ENCODE measurements at regions not wholly inside any gene's neighbourhood (a gene's known extent, or its start where the extent isn't known, plus 50 kb on each side); places are given as distances from the start of the nearest gene placed in this dataset.

- no peaks in the 10 kb centered on the region for H3K79me2 ChIP-seq (ENCODE audit: insufficient read depth, low read depth)
- no peak overlapping the region for H3K9ac ChIP-seq
- H3K4me3 ChIP-seq (IDR thresholded peaks at IDR 0.05; ENCODE audit: insufficient read depth, low read depth, low read length): no peak overlapping the region
- TF ChIP-seq, protein P1, sequence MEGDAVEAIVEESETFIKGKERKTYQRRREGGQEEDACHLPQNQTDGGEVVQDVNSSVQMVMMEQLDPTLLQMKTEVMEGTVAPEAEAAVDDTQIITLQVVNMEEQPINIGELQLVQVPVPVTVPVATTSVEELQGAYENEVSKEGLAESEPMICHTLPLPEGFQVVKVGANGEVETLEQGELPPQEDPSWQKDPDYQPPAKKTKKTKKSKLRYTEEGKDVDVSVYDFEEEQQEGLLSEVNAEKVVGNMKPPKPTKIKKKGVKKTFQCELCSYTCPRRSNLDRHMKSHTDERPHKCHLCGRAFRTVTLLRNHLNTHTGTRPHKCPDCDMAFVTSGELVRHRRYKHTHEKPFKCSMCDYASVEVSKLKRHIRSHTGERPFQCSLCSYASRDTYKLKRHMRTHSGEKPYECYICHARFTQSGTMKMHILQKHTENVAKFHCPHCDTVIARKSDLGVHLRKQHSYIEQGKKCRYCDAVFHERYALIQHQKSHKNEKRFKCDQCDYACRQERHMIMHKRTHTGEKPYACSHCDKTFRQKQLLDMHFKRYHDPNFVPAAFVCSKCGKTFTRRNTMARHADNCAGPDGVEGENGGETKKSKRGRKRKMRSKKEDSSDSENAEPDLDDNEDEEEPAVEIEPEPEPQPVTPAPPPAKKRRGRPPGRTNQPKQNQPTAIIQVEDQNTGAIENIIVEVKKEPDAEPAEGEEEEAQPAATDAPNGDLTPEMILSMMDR (conservative IDR thresholded peaks at IDR 0.05; ENCODE audit: low read depth, low read length): no peak
- no peaks in the 10 kb centered on the region for H4K20me1 ChIP-seq (ENCODE audit: insufficient read depth)
- H2AFZ ChIP-seq (ENCODE audit: low read depth): no peak overlapping the region
- H3K27me3 ChIP-seq (ENCODE audit: insufficient read depth, low read depth): no peaks in the 10 kb centered on the region
- no peak overlapping the region for H3K27ac ChIP-seq
- H3K36me3 ChIP-seq (ENCODE audit: insufficient read depth): no peaks in the 10 kb centered on the region
- no peak overlapping the region for H3K4me2 ChIP-seq
- no peaks in the 10 kb centered on the region for H3K4me1 ChIP-seq (ENCODE audit: low read depth, poor library complexity, severe bottlenecking)
Observed at GRCh38 chr2:8575038-8575833, 106.6 kb upstream of the ID2 start.

- no peaks in the 10 kb centered on the region for H4K20me1 ChIP-seq (ENCODE audit: insufficient read depth)
Observed at GRCh38 chr2:8575834-8576423, 105.9 kb upstream of the ID2 start.

DNA sequence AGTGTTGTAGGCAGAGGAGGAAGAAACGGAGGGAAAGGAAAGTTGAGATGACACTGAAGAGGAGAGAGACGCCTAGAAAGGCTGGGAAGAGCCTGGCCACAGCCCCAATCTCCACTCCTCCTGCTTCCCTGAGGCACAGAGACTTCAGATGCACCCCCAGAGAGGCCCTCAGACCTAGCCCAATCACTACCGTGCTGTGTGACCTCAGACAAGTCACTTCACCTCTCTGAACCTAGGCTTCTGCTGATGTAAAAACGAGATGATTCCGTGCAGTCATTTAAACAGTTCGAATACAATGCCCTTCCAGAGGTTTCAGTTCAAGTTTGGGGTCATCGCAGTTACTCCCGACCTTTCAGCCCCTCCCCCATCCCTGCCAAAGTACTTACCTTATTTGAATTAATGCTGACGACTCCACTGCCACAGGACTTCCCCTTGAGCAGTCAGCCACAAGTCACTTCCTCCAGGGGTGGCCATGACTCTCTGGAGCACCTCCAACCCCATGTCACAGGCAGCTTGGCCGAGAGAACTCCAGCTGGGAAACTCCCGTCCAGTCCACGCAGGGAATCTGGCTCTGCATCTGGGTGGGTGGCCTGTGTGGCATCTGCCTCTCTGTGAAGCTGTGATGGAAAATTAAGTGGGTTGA is 105.2 kb upstream of the ID2 start:
- H3K4me1 ChIP-seq (ENCODE audit: low read depth, poor library complexity, severe bottlenecking): no peaks in the 10 kb centered on the region
- no peak overlapping the region for H3K4me2 ChIP-seq
- no peak overlapping the region for H3K27ac ChIP-seq
- H3K79me2 ChIP-seq (ENCODE audit: insufficient read depth, low read depth): no peaks in the 10 kb centered on the region
- TF ChIP-seq, protein P1 (conservative IDR thresholded peaks at IDR 0.05; ENCODE audit: low read depth, low read length): no peak
- no peak overlapping the region for H3K4me3 ChIP-seq (IDR thresholded peaks at IDR 0.05; ENCODE audit: insufficient read depth, low read depth, low read length)
- H4K20me1 ChIP-seq (ENCODE audit: insufficient read depth): no peaks in the 10 kb centered on the region
- H3K27me3 ChIP-seq (ENCODE audit: insufficient read depth, low read depth): no peaks in the 10 kb centered on the region
- no peak overlapping the region for H3K9ac ChIP-seq
- H3K36me3 ChIP-seq (ENCODE audit: insufficient read depth): no peaks in the 10 kb centered on the region
- no peak overlapping the region for H2AFZ ChIP-seq (ENCODE audit: low read depth)

More at GRCh38 chr2:8575834-8576423, 105.9 kb upstream of the ID2 start:
- no peak overlapping the region for H3K4me3 ChIP-seq (IDR thresholded peaks at IDR 0.05; ENCODE audit: insufficient read depth, low read depth, low read length)
- no peaks in the 10 kb centered on the region for H3K4me1 ChIP-seq (ENCODE audit: low read depth, poor library complexity, severe bottlenecking)
- no peak overlapping the region for H3K9ac ChIP-seq
- TF ChIP-seq, protein P1 (conservative IDR thresholded peaks at IDR 0.05; ENCODE audit: low read depth, low read length): no peak
- no peak overlapping the region for H3K4me2 ChIP-seq
- no peaks in the 10 kb centered on the region for H3K27me3 ChIP-seq (ENCODE audit: insufficient read depth, low read depth)
- no peaks in the 10 kb centered on the region for H3K36me3 ChIP-seq (ENCODE audit: insufficient read depth)
- no peak overlapping the region for H3K27ac ChIP-seq
- no peak overlapping the region for H2AFZ ChIP-seq (ENCODE audit: low read depth)
- no peaks in the 10 kb centered on the region for H3K79me2 ChIP-seq (ENCODE audit: insufficient read depth, low read depth)

GRCh38 chr2:8577573-8577972 is 104.3 kb upstream of the ID2 start:
- no peak overlapping the region for H2AFZ ChIP-seq (ENCODE audit: low read depth)
- H3K4me1 ChIP-seq (ENCODE audit: low read depth, poor library complexity, severe bottlenecking): no peaks in the 10 kb centered on the region
- H3K4me2 ChIP-seq: no peak overlapping the region
- no peak overlapping the region for H3K4me3 ChIP-seq (IDR thresholded peaks at IDR 0.05; ENCODE audit: insufficient read depth, low read depth, low read length)
- H3K9ac ChIP-seq: no peak overlapping the region
- H3K27me3 ChIP-seq (ENCODE audit: insufficient read depth, low read depth): no peaks in the 10 kb centered on the region
- H3K36me3 ChIP-seq (ENCODE audit: insufficient read depth): no peaks in the 10 kb centered on the region
- H3K27ac ChIP-seq: no peak overlapping the region
- H3K79me2 ChIP-seq (ENCODE audit: insufficient read depth, low read depth): no peaks in the 10 kb centered on the region
- TF ChIP-seq, protein P1 (conservative IDR thresholded peaks at IDR 0.05; ENCODE audit: low read depth, low read length): no peak
- H4K20me1 ChIP-seq (ENCODE audit: insufficient read depth): no peaks in the 10 kb centered on the region

Measured in KMS-11 (cell line).